ENCODE measurements at regions not wholly inside any gene's neighbourhood (a gene's known extent, or its start where the extent isn't known, plus 50 kb on each side); places are given as distances from the start of the nearest gene placed in this dataset.

DNA sequence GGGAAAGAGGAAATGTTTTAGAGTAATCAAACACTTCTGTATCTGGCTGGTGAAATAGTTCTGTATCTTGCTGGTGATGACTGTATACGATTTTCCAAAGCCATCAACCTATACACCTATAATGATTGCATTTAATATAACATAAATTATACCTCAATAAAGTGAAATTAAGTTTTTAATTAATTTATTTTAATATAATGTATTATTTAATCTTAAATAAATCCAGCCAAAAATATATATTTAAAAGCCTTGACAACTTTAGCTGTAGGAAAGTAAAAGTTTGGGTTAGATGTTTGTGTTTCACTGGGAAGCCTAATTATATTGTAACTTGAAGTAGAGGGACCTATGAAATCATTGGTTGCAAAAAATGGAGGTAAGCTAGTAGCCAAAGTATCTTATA, 654.8 kb upstream of the MIS18BP1 start:
- TF ChIP-seq, protein P1, sequence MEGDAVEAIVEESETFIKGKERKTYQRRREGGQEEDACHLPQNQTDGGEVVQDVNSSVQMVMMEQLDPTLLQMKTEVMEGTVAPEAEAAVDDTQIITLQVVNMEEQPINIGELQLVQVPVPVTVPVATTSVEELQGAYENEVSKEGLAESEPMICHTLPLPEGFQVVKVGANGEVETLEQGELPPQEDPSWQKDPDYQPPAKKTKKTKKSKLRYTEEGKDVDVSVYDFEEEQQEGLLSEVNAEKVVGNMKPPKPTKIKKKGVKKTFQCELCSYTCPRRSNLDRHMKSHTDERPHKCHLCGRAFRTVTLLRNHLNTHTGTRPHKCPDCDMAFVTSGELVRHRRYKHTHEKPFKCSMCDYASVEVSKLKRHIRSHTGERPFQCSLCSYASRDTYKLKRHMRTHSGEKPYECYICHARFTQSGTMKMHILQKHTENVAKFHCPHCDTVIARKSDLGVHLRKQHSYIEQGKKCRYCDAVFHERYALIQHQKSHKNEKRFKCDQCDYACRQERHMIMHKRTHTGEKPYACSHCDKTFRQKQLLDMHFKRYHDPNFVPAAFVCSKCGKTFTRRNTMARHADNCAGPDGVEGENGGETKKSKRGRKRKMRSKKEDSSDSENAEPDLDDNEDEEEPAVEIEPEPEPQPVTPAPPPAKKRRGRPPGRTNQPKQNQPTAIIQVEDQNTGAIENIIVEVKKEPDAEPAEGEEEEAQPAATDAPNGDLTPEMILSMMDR (IDR thresholded peaks at IDR 0.05) = no peak
- TF ChIP-seq POLR2A (IDR thresholded peaks at IDR 0.05) = no peak

All from thyroid gland (tissue), 4 donors.